Nucleus accumbens (tissue), 56 donors: ENCODE measurements at regions not wholly inside any gene's neighbourhood (a gene's known extent, or its start where the extent isn't known, plus 50 kb on each side); places are given as distances from the start of the nearest gene placed in this dataset.

ENCODE experiments used
- DNase-seq, 56 donors: peaks; one replicate each; lab custom pipeline; 2025; lab: John Stamatoyannopoulos, UW

GRCh38 chr10:128220021-128220420 lies 93.8 kb upstream of the MKI67 start:
- DNase-seq, result no peak

DNA sequence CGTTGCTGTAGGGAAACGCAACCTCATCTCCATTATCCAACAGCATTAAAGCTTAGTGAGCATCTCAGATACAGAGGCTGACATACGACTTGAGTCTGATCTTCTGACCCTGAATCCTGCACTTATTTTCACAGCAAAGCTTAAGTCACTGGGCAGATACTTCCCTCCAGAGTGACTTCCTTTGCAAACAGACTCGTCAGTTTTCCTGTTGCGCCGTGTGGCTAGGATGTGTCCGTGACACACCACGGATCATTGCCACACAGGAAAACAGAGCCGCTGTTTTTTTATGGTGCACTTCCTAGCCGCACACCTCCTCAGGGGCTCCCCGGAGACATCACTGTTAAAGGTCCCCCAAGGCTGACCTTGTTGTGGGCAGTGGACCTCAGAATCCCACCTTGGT lies 94.9 kb upstream of the MKI67 start:
- DNase-seq, result no peak

DNA sequence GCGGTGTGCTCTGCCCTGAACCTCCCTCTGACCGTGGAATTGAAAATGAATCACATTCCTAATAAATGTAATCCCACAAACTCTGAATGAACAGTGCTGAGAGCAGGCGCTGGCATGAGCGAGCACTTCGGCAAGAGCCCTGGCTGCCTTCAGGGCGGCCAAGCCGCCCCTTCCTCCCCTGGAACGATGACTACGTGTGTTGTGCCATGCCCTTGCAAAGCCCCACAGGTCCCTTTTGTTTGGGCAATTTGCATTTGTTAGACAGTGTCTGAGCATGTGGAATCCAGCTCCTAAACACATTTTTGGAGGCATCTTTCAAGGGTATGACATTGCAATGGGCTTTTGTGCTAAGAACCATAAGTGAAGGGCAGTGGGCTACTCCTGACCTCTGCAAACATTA lies 95.6 kb upstream of the MKI67 start:
- no peak for DNase-seq

GRCh38 chr10:128222332-128222849 lies 96.2 kb upstream of the MKI67 start:
- DNase-seq, result peak in 1 of 56 donors; percentile 2

- DNase-seq, result no peak
Measured at GRCh38 chr10:128230401-128230800, 104.2 kb upstream of the MKI67 start.

- no peak for DNase-seq
Measured at GRCh38 chr10:128233422-128233821, 107.2 kb upstream of the MKI67 start.

DNA sequence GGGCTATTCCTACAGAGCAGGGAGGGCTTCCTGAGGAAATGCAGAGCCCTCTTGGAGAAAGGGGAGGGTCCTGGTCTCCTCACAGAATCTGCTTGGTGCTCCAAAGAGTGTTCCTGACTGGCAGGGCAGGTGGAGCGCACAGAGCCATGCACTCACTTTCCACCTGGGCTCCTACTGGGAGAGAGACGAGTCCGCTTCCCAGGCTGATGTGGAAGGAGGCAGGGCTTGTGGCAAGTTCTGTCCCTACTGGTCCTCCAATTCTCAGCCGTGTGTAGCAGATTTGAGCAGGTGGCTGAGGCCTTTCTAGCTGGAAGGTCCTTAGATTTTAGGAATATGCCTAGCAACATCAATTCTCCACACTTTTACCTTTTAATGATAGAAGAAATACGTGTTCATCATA lies 111.5 kb upstream of the MKI67 start:
- DNase-seq, result no peak

DNA sequence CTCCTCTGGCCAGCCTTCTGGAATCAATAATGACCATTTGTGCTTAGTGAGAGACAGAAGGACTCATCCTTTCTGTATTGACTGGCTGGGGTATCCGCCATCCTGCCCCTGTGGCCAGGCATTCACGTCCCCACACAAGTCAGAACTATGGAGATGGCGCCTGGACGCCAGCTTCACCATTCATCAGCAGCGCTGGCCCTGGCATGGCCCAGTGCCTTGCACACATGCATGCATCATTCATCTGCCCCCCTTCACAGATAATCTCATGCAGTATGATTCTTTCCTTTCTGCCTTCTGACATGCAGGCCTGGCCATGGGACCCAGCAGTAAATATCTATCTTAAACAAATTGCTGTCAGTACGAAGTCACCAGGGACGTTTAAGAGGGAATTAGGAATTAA lies 114.8 kb upstream of the MKI67 start:
- DNase-seq, result no peak

GRCh38 chr10:128242641-128243040 lies 116.4 kb upstream of the MKI67 start:
- DNase-seq, result no peak

GRCh38 chr10:128245026-128245425 lies 118.8 kb upstream of the MKI67 start:
- DNase-seq, result no peak

DNA sequence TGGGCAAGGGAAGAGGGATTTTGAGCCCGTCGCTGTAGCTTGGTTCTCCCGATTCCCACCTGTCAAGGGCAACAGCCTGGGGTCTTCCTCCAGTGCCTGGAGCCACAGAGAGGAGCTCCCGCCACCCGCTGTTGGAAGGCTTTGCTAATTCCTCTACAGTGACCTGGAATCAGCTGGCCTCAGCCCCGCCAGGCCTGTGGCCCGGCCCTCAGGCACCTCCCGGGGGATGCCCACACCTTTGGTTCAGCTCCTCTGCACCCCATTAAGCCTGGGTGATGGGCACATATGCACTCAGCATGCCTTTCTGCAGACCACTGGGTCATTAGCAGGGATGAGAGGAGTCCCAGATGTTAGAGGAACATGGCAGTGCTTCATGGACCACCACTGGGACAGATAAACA lies 121.4 kb upstream of the MKI67 start:
- no peak for DNase-seq

DNA sequence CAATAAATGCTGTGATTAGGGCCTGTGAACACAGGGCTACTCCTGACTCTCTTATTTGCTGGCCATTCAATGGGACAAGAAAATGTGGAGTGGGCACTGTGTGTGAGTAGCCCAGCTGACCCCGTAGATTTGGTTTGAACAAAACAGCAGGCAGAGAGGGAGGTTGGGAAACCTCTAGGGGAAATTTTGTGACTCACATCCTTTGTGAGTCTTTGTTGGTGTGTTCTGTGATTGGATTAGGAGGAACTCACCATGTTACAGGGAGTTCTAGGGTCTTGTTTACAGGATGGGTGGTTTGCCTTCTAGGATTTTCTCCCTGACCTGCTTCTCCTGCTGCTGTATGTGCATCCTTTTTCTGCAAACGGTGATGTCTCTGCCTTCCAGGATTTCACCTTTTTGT lies 128.3 kb upstream of the MKI67 start:
- DNase-seq, result no peak

- no peak for DNase-seq
Measured at GRCh38 chr10:128257428-128257827, 131.2 kb upstream of the MKI67 start.

DNA sequence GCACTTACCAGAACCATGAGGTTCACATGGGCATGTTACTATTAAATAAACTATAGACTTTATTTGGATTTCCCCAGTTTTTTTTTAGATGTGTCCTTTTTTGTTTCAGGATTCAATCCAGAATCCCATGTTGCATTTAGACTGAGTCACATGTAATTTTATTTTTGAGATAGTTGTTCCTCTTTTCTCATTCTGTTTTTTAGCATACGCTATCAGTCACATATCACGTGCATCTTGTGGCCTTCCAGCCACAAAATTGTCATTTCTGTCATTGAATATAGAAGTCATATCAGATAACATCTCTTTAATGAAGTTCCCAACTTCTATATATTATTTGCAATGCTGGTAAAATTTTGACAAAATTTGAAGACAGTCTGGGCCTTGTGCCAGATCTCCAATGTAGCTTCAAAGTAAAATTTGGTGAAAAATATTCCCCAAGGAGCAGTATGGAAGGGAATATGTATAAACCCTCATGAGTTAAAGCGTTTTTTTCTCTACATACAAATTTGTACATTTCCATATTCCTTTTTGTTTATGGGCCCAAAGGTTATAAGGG lies 132.3 kb upstream of the MKI67 start:
- no peak for DNase-seq

- DNase-seq, result peak in 43 of 56 donors; percentile 1 to 83 (median 35)
Measured at GRCh38 chr10:128263891-128264688, 137.9 kb upstream of the MKI67 start.

GRCh38 chr10:128265596-128265995 lies 139.4 kb upstream of the MKI67 start:
- no peak for DNase-seq

GRCh38 chr10:128267581-128267980 lies 141.4 kb upstream of the MKI67 start:
- no peak for DNase-seq

- peak in 22 of 56 donors; percentile 1 to 59 (median 10) for DNase-seq
Measured at GRCh38 chr10:128268015-128268722, 141.9 kb upstream of the MKI67 start.

DNA sequence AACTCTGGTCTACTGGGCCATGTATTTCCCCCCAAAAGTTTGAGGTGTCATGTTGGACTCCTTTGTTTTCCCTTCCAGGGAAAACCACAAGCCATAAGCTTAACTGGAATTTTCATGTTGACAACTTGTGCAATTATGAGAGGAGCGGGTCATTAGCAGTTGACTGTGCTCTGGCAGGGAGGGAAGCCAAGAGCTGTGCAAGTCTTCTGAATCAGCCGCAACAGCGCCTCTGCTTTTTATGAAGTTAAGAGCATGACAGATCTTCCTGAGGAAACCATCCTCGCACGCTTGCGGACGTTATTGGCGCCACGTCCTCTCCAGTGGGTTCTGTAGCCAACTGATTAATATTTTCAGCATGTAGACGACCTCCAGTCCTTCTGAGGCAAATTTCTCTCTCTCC lies 148.7 kb upstream of the MKI67 start:
- DNase-seq, result no peak

DNA sequence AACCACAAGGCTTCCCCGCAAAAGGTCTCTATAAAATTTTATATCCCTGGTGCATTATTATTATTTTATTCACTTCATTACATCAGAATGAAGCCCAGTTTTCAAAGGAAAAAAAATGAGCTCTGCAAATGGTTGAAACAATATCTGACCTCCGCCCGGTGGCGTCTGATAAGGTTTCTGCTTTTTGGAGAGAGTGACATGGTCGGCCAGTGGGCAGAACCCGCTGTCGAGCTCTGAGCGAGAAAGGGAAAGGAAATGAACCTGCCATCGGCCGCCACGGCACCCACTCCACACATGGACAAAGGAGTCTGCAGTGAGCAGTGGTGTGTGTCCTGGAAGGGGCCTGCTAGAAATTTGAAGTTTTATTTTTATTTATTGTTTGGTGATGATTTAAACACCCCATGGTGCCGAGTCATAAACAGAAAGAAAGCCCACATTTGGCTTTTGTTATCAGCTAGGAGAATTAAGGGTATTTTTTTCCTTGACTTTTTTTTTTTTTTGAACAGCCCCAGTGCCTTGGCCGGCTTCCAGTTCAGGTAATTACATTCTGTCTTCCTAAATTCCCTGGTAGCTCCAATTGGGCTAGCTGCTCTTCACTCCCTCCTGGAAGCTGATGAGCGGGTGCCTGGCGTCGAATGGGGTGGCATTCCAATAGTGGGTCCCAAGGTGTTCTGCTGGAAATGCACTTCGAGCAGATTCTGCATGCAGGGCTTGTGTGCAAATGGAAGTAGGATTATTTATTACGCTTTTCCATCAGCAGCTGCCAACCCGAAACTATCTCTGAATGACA lies 149.4 kb upstream of the MKI67 start:
- DNase-seq, result no peak
